ENCODE measurements at regions not wholly inside any gene's neighbourhood (a gene's known extent, or its start where the extent isn't known, plus 50 kb on each side); places are given as distances from the start of the nearest gene placed in this dataset.

GRCh38 chr21:38178653-38179470 lies 77.9 kb upstream of the KCNJ15 start:
- no peaks in the 10 kb centered on the region for H3K9me3 ChIP-seq
- H3K36me3 ChIP-seq, result no peaks in the 10 kb centered on the region
- in situ Hi-C loops (cut with MboI; ENCODE audit: low sequenced_read_pairs in 4 of 4) (no loop called here), intact Hi-C loops (cut with DNase I; ENCODE audit: low total_unique reads) (no loop called here)
- DNase-seq (no peak), ATAC-seq (no peak)
- H3K4me1 ChIP-seq, result no peaks in the 10 kb centered on the region
- TF ChIP-seq POLR2A (IDR thresholded peaks at IDR 0.05), result no peak
- TF ChIP-seq, protein P1, sequence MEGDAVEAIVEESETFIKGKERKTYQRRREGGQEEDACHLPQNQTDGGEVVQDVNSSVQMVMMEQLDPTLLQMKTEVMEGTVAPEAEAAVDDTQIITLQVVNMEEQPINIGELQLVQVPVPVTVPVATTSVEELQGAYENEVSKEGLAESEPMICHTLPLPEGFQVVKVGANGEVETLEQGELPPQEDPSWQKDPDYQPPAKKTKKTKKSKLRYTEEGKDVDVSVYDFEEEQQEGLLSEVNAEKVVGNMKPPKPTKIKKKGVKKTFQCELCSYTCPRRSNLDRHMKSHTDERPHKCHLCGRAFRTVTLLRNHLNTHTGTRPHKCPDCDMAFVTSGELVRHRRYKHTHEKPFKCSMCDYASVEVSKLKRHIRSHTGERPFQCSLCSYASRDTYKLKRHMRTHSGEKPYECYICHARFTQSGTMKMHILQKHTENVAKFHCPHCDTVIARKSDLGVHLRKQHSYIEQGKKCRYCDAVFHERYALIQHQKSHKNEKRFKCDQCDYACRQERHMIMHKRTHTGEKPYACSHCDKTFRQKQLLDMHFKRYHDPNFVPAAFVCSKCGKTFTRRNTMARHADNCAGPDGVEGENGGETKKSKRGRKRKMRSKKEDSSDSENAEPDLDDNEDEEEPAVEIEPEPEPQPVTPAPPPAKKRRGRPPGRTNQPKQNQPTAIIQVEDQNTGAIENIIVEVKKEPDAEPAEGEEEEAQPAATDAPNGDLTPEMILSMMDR (IDR thresholded peaks at IDR 0.05 in 4 of 5, conservative IDR thresholded peaks at IDR 0.05 in 1 of 5), result no peak
- no peak overlapping the region for H3K27ac ChIP-seq
- H3K4me3 ChIP-seq, result no peak overlapping the region
- no peaks in the 10 kb centered on the region for H3K27me3 ChIP-seq

GRCh38 chr21:38179511-38179910 lies 77.3 kb upstream of the KCNJ15 start:
- no peaks in the 10 kb centered on the region for H3K36me3 ChIP-seq
- no peaks in the 10 kb centered on the region for H3K4me1 ChIP-seq
- no peak overlapping the region for H3K4me3 ChIP-seq
- in situ Hi-C loops (cut with MboI; ENCODE audit: low sequenced_read_pairs in 4 of 4), result no loop called here
- ATAC-seq (no peak), DNase-seq (no peak)
- H3K9me3 ChIP-seq, result no peaks in the 10 kb centered on the region
- TF ChIP-seq, protein P1 (IDR thresholded peaks at IDR 0.05 in 4 of 5, conservative IDR thresholded peaks at IDR 0.05 in 1 of 5), result no peak
- TF ChIP-seq POLR2A (IDR thresholded peaks at IDR 0.05), result no peak
- no peak overlapping the region for H3K27ac ChIP-seq
- H3K27me3 ChIP-seq, result no peaks in the 10 kb centered on the region
- intact Hi-C loops (cut with DNase I; ENCODE audit: low total_unique reads), result no loop called here

DNA sequence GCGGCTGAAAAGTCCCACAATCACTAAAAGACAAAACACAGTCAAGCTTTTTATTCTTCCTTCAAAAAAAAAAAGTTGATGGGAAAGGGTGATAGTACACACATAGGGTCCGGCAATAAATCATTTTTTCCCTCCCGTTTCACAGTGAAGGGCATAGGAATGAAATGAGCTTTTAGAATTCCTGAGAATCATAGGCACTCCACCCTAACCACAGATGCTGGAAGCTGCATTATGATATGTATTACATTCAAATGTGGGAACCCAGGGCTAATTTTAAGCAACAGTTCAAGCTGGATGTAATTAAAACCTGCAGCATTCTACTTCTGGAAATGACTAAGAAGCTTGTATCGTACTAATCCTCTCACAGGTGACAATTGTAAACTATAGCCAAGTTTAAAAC lies 75.7 kb upstream of the KCNJ15 start:
- no peak overlapping the region for H3K4me3 ChIP-seq
- DNase-seq (no peak), ATAC-seq (no peak)
- intact Hi-C loops (cut with DNase I; ENCODE audit: low total_unique reads) (no loop called here), in situ Hi-C loops (cut with MboI; ENCODE audit: low sequenced_read_pairs in 4 of 4) (no loop called here)
- no peaks in the 10 kb centered on the region for H3K36me3 ChIP-seq
- no peaks in the 10 kb centered on the region for H3K9me3 ChIP-seq
- no peaks in the 10 kb centered on the region for H3K4me1 ChIP-seq
- TF ChIP-seq, protein P1 (IDR thresholded peaks at IDR 0.05 in 4 of 5, conservative IDR thresholded peaks at IDR 0.05 in 1 of 5), result no peak
- TF ChIP-seq POLR2A (IDR thresholded peaks at IDR 0.05), result no peak
- no peaks in the 10 kb centered on the region for H3K27me3 ChIP-seq
- H3K27ac ChIP-seq, result no peak overlapping the region

DNA sequence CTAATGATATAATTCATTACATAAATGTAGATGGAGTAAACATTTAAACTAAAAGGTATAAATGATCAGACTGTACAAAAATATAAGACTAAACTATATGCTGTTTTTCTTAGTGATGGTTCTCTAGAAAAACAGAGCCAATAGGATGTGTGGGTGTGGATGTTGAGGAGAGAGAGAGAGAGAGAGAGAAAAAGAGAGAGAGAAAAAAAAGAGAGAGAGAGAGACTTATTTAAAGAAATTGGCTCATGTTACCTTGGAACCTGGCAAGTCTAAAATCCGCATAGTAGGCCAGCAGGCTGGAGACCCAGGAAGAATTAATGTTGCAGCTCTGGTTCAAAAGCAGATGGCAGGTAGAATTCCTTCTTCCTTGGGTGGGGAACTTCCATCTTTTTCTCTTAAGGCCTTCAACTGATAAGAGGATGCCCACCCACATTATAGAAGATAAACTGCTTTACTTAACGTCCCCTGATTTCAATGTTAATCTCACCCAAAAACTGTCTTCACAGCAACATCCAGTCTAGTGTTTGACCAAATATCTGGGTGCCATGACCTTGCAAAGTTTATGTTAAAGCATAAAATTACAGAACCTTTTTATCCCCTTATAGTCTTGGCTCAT lies 74.3 kb upstream of the KCNJ15 start:
- DNase-seq (no peak), ATAC-seq (no peak)
- in situ Hi-C loops (cut with MboI; ENCODE audit: low sequenced_read_pairs in 4 of 4), result no loop called here
- no peak for TF ChIP-seq POLR2A (IDR thresholded peaks at IDR 0.05)
- TF ChIP-seq, protein P1 (IDR thresholded peaks at IDR 0.05 in 4 of 5, conservative IDR thresholded peaks at IDR 0.05 in 1 of 5), result no peak
- Histone ChIP-seq H3K27ac (no peak overlapping the region), H3K36me3 (no peaks in the 10 kb centered on the region), H3K9me3 (no peaks in the 10 kb centered on the region), H3K27me3 (no peaks in the 10 kb centered on the region), H3K4me1 (no peaks in the 10 kb centered on the region), H3K4me3 (no peak overlapping the region)
- intact Hi-C loops (cut with DNase I; ENCODE audit: low total_unique reads), result no loop called here

Data from gastrocnemius medialis (tissue), 4 donors.